ENCODE measurements at regions not wholly inside any gene's neighbourhood (a gene's known extent, or its start where the extent isn't known, plus 50 kb on each side); places are given as distances from the start of the nearest gene placed in this dataset.
"Not testable (repeated sequence)": the region's sequence is repeated elsewhere in the genome, so short reads cannot be mapped to it uniquely, and the experiment has no call there.

DNA sequence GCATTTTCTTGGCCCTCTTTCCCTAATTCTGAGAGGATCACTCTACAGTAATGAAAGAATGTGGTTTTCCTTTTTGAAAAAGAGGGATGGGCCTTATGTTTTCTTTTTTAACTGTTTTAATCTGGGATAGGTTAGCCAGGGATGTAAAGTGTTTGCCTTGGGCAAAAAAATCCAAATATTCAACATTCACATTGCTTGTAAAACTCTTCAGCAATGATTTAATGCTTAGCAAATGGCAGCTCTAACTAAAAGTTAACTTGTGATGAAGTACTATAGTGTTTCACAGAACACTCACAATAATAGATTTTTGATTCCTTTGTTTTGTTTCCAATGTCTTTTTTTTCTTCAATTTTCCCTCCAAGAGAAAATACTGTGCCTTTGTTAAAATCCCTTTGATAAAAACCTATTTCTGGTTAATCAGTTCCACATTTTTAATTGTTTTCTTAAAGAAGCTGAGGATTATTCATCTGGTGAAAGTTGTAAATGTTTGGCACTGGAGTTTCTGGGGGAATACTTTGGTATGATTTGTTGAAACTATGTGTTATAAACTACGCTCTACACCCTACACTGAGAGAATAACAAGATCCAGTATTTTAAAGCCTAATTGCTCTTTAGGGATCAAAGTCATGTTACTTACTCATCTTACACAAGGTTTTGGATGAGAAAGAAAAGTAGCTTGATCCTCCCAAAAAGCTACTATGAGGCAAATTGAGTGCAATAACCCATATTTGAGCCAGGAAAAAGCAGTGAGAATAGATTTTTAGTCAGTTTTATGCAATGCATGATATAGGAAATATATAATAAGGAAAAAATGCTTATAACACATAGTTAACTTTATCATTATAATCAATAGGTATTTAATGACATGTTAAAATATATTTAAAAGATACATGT is 335.8 kb downstream of the EPHA7 start:
- DNase-seq (ENCODE audit: low spot score) = no peak

DNA sequence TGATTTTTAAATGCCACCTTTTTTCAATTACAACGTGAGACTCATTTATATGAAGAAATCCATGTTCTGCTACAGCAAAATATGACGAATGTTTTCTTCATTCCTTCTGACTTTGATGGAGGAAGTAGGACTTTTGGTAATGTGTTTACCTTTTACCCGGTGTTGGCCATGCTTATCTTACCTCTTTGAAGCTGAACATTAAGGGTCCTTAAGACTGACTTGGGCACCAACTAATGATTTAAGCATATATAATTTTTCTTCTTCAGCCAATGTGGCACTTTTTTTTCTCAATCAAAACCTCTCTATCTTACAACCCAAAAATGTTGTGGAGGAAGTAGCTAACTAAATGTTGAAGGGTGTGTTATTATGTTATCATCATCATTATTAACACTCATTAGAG is 337.5 kb downstream of the EPHA7 start:
- no peak for DNase-seq (ENCODE audit: low spot score)

DNA sequence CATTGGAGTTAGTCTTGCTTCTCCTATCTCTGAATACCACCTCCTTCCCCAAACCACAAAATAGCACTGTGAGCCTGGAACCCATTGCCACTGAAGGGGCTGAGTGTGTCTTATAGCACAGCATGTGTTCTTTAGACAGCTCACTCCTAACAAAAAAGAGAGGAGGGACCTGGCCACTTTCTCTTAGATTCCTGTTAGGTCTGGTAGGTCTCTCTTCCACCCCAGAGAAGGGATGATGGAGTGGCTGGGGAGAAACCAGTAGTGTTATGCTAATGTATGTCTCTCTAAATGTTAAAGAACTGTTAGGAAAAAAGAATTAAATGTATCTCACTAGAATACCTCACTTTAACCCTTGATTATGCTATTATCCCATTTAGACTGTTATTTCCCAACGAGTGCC is 340.3 kb downstream of the EPHA7 start:
- DNase-seq (ENCODE audit: low spot score) = no peak

DNA sequence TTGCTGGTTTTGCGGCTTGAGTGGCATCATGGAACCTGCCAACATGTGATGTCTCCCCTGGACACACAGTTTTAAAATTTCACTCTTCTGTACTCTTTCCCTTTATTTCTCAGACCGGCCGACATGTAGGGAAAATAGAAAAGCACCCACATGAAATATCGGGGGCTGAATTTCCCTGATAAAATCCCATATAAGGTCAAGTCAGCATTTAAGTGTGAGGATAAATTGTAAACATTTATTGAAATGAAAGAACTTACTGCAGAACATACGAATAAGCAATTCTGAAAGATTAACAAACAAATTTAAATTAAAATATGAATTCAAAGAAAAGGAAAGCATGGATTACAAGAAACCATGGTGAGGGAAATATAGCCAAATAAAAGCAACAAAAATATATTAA is 345.5 kb downstream of the EPHA7 start:
- DNase-seq (ENCODE audit: low spot score) = no peak

DNA sequence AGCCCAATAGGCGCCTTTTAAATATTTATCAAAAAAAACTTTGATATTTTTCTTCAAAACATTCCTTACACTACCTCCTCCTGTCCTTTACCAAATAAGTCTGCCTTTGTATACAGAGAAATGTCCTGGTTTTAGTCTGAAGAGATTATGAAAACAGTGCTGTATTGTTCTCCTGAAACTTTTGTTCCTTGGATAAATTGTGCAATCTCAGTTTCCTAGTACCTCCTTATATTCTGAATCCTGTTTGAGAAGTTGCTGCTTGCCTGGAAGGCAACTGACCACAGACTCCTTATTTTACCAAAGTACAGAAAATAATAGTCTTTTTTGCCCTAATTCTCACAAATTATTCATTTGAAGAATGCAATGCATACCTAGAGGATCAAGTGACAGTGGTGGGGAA is 349.5 kb downstream of the EPHA7 start:
- no peak for DNase-seq (ENCODE audit: low spot score)

DNA sequence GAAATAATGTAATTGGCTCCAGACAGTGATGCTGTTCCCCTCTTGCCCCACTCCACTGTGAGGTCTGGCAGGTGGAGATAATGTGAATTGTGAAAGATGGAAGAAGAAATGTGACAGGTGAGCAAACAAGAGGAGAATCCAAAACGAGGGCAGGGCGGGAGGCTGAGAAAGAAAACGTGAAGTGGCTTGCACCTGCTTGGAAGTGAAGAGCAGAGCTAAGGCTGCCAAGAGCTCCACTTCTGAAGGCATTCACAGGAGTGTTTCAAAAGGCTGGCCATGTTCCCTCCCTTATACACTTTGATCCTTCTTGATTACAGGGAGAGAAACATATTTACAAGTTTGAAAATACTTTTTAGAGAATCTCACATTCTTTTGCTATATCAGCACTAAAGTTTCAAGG is 359.4 kb downstream of the EPHA7 start:
- DNase-seq (ENCODE audit: low spot score) = no peak

DNA sequence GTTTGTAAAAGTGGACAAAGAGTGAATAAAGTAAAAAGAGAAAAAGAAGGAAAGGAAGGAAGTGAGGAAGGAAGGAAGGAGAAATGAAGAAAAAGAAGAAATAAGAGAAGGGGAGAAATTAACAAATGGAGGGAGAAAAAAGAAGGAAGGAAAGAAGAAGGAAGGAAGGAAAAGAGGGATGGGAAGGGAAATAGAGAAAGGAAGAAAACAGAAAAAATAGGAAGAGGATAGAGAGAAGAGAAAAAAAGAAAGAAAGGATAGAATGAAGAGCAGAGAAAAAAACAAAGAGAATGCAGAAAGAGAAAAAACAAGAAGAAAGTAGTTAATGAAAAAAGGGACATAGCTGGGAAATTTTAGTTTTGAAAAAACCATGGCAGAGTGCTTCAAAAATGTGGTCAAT is 361.8 kb downstream of the EPHA7 start:
- DNase-seq (ENCODE audit: low spot score) = no peak

DNA sequence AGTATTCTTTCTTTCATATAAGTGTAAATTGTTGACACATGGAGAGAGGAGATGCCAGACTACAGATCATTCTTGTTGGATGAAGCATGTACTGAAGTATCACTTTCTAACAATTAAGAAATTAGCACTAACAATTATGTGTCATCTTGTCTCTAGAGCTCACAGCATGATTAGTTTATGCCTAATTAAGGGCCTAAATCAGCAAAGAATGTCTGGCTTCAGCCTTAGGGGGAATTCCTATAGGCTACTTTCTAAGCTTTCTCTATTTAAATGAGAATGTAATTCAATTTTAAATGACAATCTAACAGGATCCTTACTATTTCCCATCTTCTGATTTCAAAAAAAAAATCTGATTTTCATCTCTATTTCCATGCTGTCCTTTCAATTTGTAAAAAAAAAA is 371.0 kb downstream of the EPHA7 start:
- DNase-seq (ENCODE audit: low spot score) = no peak

DNA sequence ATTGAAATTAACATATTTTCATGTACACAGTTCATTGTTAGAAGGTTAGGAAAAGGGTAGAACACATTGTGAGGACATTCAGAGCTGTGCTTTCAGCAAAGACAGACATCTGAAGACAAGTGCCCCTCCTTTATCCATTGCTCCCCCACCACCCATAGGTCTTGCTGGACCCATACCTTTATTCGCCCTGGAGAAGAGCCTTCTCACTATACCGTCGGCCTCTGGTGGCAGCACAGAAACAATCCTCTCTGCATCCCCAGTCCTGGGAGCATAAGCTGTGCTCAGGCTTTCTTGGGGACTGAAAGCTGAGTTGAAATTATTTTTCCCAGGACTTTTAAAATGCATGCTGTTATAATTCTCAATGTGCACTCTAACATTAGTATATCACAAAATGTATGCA is 372.3 kb downstream of the EPHA7 start:
- no peak for DNase-seq (ENCODE audit: low spot score)

DNA sequence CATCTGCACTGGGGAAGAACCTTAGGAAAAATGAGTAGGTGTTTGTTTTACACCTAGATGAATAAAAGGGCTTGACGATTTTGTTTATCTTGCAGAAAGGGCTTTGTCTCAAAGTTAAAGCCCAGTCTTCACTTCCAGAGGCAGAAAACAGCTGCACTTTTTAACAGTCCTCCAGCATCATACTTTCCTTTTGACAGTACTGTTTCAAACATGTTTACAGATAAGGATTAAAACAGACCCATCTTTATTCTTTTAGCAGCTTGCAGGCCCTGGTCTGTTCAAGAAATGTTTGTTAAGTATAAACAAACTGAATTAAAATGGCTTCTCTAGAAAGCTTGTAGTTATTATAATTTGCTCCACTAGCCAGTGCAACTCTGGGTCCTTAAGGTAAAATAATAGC is 374.2 kb downstream of the EPHA7 start:
- DNase-seq (ENCODE audit: low spot score) = no peak

DNA sequence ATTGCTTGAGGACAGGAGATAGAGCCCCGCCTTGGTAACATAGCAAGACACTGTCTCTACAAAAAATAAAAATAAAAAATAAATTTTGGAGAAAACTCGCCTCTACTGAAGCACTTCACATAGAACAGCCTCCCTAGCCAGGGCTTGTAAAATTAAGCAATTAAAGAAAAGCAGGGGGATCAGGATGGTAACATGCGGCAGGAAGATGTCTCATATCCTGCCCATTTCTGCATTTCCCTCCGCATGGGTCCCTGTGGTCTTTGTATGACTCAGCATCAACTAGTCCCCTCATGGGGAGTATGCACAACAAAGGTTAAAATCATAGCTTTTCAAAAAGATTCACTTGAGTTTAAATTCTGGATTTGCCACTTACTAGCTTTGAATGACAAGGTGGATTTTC is 379.0 kb downstream of the EPHA7 start:
- DNase-seq (ENCODE audit: low spot score) = no peak

DNA sequence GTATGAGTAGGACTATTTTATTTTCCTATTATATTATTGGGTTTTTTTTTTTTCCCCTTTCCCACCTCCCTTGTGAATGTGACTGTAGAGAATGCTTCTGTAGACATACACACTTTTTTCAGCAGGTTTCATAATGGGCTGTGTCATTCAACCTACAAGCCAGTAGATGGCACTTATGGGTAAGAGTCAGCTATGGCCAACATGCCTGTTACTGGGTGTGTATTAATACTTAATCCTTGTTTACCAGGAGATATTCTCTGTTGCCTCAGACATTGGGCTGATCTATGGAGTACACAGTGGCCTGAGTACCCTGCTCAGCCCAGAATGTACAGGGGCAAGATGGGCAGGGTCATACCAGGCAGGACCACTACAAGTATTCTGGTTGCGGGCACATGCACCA is 382.5 kb downstream of the EPHA7 start:
- no peak for DNase-seq (ENCODE audit: low spot score)

DNA sequence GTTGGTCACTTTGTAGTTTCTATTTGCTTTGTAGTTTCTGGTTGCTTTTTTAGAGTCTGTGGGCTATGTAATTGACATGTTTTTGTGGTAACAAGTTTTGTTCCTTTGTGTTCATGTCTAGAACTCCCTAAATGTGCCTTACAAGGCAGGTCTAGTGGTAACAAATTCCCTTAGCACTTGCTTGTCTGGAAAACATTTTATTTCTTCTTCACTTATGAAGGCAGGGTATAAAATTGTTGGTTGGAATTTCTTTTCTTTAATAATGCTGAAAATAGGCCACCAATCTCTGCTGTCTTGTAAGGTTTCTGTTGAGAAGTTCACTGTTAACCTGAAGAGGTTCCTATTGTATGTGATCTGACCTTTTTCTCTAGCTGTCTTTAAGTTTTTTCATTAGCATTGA is 383.6 kb downstream of the EPHA7 start:
- no peak for DNase-seq (ENCODE audit: low spot score)

DNA sequence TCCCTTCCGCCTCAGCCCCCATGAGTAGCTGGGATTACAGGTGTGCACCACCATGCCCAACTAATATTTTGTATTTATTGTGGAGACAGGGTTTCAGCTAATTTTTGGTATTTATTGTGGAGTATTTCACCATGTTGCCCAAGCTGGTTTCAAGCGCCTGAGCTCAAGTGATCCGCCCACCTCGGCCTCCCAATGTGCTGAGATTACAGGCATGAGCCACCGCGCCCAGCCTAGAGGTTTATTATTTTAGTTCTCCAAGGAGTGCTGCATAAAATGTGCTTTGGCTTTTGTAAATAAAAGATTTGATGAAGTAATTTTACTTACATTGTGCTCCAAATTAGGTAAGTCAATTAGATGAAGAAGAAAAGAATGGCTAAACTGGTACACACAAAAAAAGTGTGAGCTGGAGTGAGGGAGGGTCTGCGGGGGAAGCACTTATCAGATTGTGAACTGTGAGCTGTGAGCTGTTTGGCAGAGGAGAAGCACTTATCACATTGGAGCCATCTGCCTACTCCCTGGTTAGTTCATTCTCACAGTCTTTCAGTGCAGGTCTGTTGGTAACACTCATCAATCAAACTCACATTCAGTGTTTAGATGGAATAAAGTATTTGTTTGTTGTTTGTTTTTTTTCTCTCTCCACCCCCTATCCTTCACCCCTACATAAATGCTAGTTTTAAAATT is 398.0 kb downstream of the EPHA7 start:
- no peak for DNase-seq (ENCODE audit: low spot score)

DNA sequence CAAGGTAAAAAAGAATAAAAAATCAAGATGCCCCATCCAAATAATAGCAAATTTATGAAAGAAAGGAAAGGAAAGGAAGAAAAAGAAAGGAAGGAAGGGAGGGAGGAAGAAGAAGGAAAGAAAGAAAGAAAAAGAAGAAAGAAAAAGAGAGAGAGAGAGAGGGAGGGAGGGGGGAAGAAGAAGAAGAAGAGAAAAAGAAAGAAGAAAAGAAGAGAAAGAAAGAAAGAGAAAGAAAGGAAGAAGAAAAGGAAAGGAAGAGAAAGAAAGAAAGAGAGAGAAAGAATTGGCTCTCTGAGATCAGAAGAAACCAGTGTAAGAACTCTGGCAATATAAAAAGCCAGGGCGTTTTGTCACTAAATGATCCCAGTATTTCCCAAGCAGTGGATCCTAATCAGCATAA is 401.7 kb downstream of the EPHA7 start:
- no peak for DNase-seq (ENCODE audit: low spot score)

DNA sequence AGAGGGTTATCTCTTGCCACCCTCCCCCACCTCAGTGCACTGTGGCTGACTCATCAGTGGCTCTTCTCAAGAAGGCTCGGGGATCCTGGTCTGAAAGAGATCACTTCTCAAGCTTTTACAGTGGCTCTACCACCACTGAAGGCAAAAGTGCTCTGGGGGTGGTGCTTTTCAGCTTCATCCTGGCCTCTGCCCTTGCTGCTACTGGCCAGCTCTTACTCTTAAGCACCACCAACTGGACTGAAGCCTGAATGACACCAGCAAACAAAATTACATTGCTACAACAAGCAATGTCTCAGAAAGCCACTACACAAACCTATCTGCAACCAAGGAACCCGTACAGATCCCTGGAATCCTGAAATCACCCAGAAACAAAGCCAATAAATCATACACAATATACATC is 402.1 kb downstream of the EPHA7 start:
- no peak for DNase-seq (ENCODE audit: low spot score)

DNA sequence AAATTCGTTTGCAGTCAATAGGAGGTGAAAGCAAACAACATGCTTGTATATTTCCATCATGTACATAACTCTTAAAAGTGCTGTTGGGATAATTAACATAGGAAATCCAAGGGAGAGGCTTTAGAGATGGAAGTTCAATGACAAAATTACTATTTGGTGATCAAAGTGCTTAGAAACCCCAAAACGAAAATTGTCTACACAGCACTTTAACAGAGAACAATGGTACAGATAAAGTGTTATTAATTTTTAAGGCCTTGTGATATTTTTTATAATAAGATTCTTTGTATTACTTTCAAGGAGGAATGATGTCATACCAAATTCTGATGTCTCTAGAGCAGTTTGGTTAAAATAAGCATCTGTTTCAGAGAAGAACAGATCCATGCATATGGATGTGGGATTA is 406.3 kb downstream of the EPHA7 start:
- DNase-seq (ENCODE audit: low spot score) = no peak

DNA sequence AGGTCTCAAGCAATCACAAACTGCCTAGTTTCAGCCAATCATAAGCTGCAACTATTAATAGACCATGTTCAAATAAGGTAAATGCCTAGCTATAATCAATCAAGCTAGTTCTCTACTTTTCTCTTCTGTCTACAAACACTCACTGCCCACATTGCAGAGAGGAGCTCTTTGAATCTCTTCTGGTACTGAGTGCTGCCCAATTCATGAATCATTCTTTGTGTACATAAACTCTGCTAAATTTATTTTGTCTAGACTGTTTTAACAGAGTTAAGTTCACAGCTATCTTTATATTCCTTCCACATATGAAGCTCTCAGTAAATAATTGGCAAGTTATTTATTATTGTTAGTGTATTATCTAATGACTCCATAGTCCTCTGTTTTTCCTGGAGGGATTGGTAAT is 411.0 kb downstream of the EPHA7 start:
- DNase-seq (ENCODE audit: low spot score) = no peak

DNA sequence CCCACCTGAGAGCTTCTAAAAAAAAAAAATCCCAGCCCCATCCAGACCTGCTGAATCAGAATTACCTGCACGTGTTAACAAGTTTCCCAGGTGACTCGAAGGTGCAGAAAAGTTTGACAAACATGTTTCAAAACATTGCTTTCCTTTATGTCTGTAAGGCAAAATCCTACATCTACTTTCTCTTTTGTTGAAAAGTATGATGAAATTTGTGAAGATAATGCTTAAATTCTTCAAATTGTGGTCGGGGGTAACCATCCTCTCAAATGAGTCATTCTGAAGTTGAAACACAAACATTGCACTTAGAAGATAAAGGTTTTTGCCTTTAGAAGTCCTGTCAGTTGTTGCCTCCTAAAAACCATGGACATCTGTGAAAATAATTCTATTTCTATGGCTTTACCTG is 429.7 kb downstream of the EPHA7 start:
- DNase-seq (ENCODE audit: low spot score) = no peak

DNA sequence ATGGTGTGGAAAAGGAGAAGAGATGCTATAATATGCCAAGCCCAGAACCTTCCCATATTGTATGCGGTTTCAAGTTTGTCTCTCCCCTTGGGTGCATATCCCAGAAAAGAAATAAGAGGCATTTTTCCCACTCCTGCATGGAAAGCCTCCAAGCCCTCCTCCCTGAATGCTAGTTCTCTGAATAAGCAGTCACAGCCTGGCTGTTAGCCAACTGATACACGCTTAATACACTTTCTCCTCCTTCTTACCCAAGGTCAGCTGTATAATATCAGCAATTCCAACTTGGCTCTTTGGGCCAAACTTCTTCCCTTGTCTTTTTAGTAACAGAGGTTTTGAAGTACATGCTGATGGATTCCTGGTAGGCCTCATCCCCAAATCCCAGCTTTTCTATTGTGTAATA is 440.1 kb downstream of the EPHA7 start:
- no peak for DNase-seq (ENCODE audit: low spot score)

DNA sequence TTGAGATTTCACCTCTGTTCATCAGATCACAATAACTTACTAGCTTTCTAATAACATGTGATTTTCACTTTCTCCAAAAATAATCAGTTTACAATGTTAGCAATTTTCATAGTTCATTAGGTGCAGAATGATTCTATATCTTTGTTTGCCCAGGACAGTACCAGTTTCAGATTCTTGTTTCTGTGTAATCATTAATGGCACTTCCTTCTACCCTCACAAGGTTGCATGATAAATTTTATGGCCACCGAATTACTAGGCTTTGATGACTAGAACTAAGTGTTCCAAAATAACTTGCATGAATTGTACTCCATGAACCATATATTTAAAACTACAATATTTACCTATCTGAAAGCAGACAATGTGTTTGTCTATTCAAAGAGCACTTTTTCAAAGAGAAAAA is 442.3 kb downstream of the EPHA7 start:
- DNase-seq (ENCODE audit: low spot score) = no peak

DNA sequence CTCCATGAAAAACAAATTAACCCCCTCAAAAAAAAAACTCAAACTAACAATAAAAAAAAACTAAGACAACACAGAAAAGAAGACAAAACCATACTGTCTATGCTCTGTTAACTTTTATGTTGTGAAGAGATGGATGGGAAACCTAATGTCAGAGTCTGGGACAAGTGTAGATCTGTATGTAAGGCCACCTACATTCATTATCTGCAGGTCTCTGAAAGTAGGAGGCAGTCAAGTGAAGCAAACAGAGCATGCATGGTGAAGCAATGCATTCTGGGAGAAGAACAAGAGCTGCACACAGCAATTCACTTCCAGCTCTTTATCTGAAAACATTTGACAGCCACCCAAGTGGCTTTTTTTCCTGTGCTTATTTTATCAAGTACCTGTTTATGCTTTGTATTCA is 452.0 kb downstream of the EPHA7 start:
- no peak for DNase-seq (ENCODE audit: low spot score)

DNA sequence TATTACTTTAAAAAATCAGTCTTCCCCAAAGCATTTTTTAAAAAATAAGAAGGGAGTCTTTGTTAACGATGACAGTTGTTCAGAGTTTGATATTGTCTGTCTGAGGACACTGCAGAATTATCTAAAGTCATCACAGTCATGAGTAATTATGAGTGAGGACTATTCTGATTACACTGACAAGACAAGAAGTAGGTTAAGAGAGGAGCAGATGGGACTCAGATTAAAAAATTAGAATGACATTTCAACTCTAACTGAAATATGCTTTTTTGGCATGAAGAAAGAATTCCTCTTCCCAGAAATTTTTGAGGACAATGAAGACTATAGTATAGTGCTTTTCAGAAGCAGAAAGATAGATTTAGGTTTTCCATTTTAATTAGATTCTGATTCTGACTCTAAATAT is 456.5 kb downstream of the EPHA7 start:
- DNase-seq (ENCODE audit: low spot score) = no peak

DNA sequence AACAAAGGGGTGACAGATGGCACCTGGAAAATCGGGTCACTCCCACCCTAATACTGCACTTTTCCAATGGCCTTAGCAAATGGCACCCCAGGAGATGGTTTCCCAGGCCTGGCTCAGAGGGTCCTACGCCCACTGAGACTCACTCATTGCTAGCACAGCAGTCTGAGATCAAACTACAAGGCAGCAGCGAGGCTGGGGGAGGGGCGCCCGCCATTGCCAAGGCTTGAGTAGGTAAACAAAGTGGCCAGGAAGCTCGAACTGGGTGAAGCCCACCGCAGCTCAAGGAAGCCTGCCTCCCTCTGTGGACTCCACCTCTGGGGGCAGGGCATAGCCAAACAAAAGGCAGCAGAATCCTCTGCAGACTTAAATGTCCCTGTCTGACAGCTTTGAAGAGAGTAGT is 467.2 kb downstream of the EPHA7 start:
- not testable (repeated sequence) for DNase-seq (ENCODE audit: low spot score)
